Activated CD4-positive, alpha-beta T cell treated with anti-CD3 and anti-CD28 coated beads, Interleukin-10, Interleukin-2, amounts not matched to agents 100 ng/mL and 50 ng/mL, durations not matched to agents 16 hours and 8 hours (primary cell): ENCODE measurements at regions not wholly inside any gene's neighbourhood (a gene's known extent, or its start where the extent isn't known, plus 50 kb on each side); places are given as distances from the start of the nearest gene placed in this dataset.
"Not testable (repeated sequence)": the region's sequence is repeated elsewhere in the genome, so short reads cannot be mapped to it uniquely, and the experiment has no call there.

Experiments
- DNase-seq: peaks from one replicate; pipeline ENCODE4 v3.0.0-alpha.2; 2020

- no peak for DNase-seq
Observed at GRCh38 chr15:70576276-70576675, 187.1 kb downstream of the UACA start.

GRCh38 chr15:70575231-70576226, 187.8 kb downstream of the UACA start:
- DNase-seq, result no peak

- DNase-seq, result not testable (repeated sequence)
Observed at GRCh38 chr15:70574325-70574724, 189.0 kb downstream of the UACA start.

- DNase-seq, result no peak
Observed at GRCh38 chr15:70573121-70573850, 190.1 kb downstream of the UACA start.

- DNase-seq, result no peak
Observed at GRCh38 chr15:70569714-70570231, 193.6 kb downstream of the UACA start.

- no peak for DNase-seq
Observed at GRCh38 chr15:70569091-70569713, 194.2 kb downstream of the UACA start.

- DNase-seq, result no peak
Observed at GRCh38 chr15:70566989-70567388, 196.4 kb downstream of the UACA start.

- DNase-seq, result no peak
Observed at GRCh38 chr15:70566047-70566835, 197.1 kb downstream of the UACA start.

- DNase-seq, result no peak
Observed at GRCh38 chr15:70563561-70564095, 199.7 kb downstream of the UACA start.

GRCh38 chr15:70562906-70563305, 200.5 kb downstream of the UACA start:
- no peak for DNase-seq

GRCh38 chr15:70561885-70562284, 201.5 kb downstream of the UACA start:
- no peak for DNase-seq

- no peak for DNase-seq
Observed at GRCh38 chr15:70560617-70561328, 202.6 kb downstream of the UACA start.

- DNase-seq, result peak; percentile 72
Observed at GRCh38 chr15:70559265-70560239, 203.8 kb downstream of the UACA start.

GRCh38 chr15:70558406-70559264, 204.7 kb downstream of the UACA start:
- DNase-seq, result no peak

- no peak for DNase-seq
Observed at GRCh38 chr15:70557521-70558258, 205.7 kb downstream of the UACA start.

- DNase-seq, result no peak
Observed at GRCh38 chr15:70556779-70557178, 206.6 kb downstream of the UACA start.

- DNase-seq, result no peak
Observed at GRCh38 chr15:70556151-70556741, 207.1 kb downstream of the UACA start.

GRCh38 chr15:70555713-70556112, 207.6 kb downstream of the UACA start:
- no peak for DNase-seq
